Endodermal cell (in vitro differentiated cells): ENCODE measurements at regions not wholly inside any gene's neighbourhood (a gene's known extent, or its start where the extent isn't known, plus 50 kb on each side); places are given as distances from the start of the nearest gene placed in this dataset.

Experiments
- DNase-seq: peaks from one replicate; pipeline ENCODE4 v3.0.0-alpha.2; 2017
- H3K27ac ChIP-seq: 2 replicates; pipeline ENCODE4 v1.5.1; 2013; ENCODE audit warnings: mild to moderate bottlenecking, low read depth, low read length, moderate library complexity
- H3K27me3 ChIP-seq: 2 replicates; pipeline ENCODE4 v1.6.1; 2013; ENCODE audit warnings: mild to moderate bottlenecking, low read length, moderate library complexity; ENCODE audit not compliant: insufficient read depth, control insufficient read depth, poor library complexity, severe bottlenecking
- H3K36me3 ChIP-seq: 2 replicates; pipeline ENCODE4 v1.7.0; 2013; ENCODE audit warnings: mild to moderate bottlenecking, low read length, moderate library complexity; ENCODE audit not compliant: control insufficient read depth, insufficient read depth
- H3K4me1 ChIP-seq: one replicate; pipeline ENCODE4 v1.7.0; 2013; ENCODE audit warnings: low read length; ENCODE audit not compliant: control insufficient read depth, insufficient read depth
- H3K4me3 ChIP-seq: 2 replicates; pipeline ENCODE4 v1.5.1; 2013; ENCODE audit warnings: mild to moderate bottlenecking, low read length, moderate library complexity
- H3K9ac ChIP-seq: 2 replicates; pipeline ENCODE4 v1.6.1; 2013; ENCODE audit warnings: mild to moderate bottlenecking, low read length, moderate library complexity; ENCODE audit not compliant: poor library complexity, severe bottlenecking; ENCODE audit errors: extremely low read depth
- H3K9me3 ChIP-seq: 2 replicates; pipeline ENCODE4 v1.6.1; 2013; ENCODE audit warnings: mild to moderate bottlenecking, low read length, moderate library complexity; ENCODE audit not compliant: control insufficient read depth
- H3K27ac Mint-ChIP-seq: 2 replicates; pipeline ENCODE4 v1.8.0; 2020; ENCODE audit warnings: mixed read lengths
- H3K27me3 Mint-ChIP-seq: 2 replicates; pipeline ENCODE4 v1.8.0; 2021; ENCODE audit warnings: mild to moderate bottlenecking, mixed read lengths; ENCODE audit not compliant: insufficient read depth
- H3K36me3 Mint-ChIP-seq: 2 replicates; pipeline ENCODE4 v1.8.0; 2020; ENCODE audit warnings: low read depth, mixed read lengths
- H3K4me1 Mint-ChIP-seq: 2 replicates; pipeline ENCODE4 v1.8.0; 2020; ENCODE audit warnings: mixed read lengths
- H3K4me3 Mint-ChIP-seq: 2 replicates; pipeline ENCODE4 v1.8.0; 2020; ENCODE audit warnings: mild to moderate bottlenecking, moderate library complexity, mixed read lengths
- H3K9me3 Mint-ChIP-seq: 2 replicates; pipeline ENCODE4 v1.8.0; 2020; ENCODE audit warnings: mild to moderate bottlenecking, mixed read lengths
- WGBS, 2 experiments: methylation state at CpG; one replicate each; pipeline versions ENCODE4 v1.1.5 to v1.1.7; 2013; ENCODE audit warnings: missing lambda C conversion rate in 2 of 2, mixed read lengths in 1 of 2; ENCODE audit not compliant: insufficient coverage in 1 of 2, insufficient read length in 1 of 2; 5-methylcytosine and 5-hydroxymethylcytosine counted together
- TF ChIP-seq, protein P1 (sequence below): fragments of 200-600 bp; sonication (generic); conservative IDR thresholded peaks from 2 replicates; pipeline ENCODE4 v1.5.0; 2021; ENCODE audit warnings: antibody characterized with exemption, mild to moderate bottlenecking

DNA sequence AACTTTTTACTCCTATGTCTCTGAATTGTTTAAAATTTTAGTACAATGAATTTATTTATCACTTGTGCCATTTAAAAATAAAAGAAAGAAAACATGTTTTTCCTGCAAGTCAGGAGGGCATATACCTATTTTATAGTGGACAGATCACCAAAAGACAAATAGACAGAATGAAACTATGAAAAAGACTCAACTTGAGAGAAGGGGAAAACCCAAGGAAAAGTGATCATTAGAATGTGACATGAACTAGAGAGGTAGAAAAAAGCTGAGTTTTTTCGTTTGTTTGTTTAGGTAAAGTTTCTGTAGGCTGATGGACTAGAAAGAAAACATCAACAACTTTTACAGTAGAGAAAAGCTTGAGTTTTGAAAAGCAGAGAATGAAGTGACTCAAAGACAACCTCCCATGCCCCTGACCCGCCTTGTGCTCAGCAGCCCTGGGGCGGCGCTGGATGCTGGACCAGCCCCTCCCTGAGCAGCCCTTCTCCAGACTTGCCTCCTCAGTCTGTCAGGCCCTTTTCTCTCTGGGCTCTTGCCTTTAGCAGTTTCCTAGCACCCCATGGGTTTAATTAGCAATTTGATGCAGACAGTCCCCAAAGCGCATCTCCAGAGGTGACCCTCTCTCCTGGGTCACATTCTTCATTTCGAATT is 95.1 kb upstream of the ARID2 start:
- H3K4me1 Mint-ChIP-seq: peaks cover 18% of the 10 kb centered on the region
- DNase-seq: peak; percentile 59
- Histone ChIP-seq H3K36me3 (no peaks in the 10 kb centered on the region), H3K27ac (no peak overlapping the region), H3K9ac (no peak overlapping the region), H3K9me3 (no peaks in the 10 kb centered on the region), H3K27me3 (peaks cover 26% of the 10 kb centered on the region), H3K4me1 (no peaks in the 10 kb centered on the region), H3K4me3 (no peak overlapping the region)
- H3K36me3 Mint-ChIP-seq: no peaks in the 10 kb centered on the region
- WGBS, 2 experiments: 80 to 82% methylated on average over 6 of the region's 6 CpGs
- TF ChIP-seq, protein P1, sequence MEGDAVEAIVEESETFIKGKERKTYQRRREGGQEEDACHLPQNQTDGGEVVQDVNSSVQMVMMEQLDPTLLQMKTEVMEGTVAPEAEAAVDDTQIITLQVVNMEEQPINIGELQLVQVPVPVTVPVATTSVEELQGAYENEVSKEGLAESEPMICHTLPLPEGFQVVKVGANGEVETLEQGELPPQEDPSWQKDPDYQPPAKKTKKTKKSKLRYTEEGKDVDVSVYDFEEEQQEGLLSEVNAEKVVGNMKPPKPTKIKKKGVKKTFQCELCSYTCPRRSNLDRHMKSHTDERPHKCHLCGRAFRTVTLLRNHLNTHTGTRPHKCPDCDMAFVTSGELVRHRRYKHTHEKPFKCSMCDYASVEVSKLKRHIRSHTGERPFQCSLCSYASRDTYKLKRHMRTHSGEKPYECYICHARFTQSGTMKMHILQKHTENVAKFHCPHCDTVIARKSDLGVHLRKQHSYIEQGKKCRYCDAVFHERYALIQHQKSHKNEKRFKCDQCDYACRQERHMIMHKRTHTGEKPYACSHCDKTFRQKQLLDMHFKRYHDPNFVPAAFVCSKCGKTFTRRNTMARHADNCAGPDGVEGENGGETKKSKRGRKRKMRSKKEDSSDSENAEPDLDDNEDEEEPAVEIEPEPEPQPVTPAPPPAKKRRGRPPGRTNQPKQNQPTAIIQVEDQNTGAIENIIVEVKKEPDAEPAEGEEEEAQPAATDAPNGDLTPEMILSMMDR: no peak
- no peak overlapping the region for H3K4me3 Mint-ChIP-seq
- no peaks in the 10 kb centered on the region for H3K9me3 Mint-ChIP-seq
- H3K27me3 Mint-ChIP-seq: peaks cover 21% of the 10 kb centered on the region
- no peak overlapping the region for H3K27ac Mint-ChIP-seq

DNA sequence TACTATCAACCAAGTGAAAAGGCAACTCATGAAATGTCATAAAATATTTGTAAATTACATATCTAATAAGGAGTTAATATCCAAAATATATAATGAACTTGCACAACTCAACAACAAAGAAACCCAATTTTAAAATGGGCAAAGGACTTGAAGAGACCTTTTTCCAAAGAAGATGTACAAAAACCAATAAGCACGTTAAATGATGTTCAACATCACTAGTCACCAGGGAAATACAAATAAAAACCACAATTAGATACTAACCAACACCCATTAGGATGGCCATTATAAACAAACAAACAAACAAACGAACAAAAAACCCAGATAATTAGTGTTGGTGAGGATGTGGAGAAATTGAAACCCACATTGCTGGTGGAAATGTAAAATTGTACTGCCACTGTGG is 92.3 kb upstream of the ARID2 start:
- WGBS, 2 experiments: 95% methylated on average over 1 of the region's 2 CpGs; no CpG with 5 or more reads in 1 of the 2 experiments
- no peaks in the 10 kb centered on the region for H3K36me3 ChIP-seq
- H3K27me3 Mint-ChIP-seq: peaks cover 21% of the 10 kb centered on the region
- H3K27ac Mint-ChIP-seq: no peak overlapping the region
- no peak overlapping the region for H3K27ac ChIP-seq
- DNase-seq: no peak
- no peak overlapping the region for H3K4me3 Mint-ChIP-seq
- no peaks in the 10 kb centered on the region for H3K9me3 ChIP-seq
- TF ChIP-seq, protein P1: no peak
- peaks cover 18% of the 10 kb centered on the region for H3K27me3 ChIP-seq
- no peak overlapping the region for H3K9ac ChIP-seq
- H3K4me1 Mint-ChIP-seq: peaks cover 18% of the 10 kb centered on the region
- no peak overlapping the region for H3K4me3 ChIP-seq
- H3K4me1 ChIP-seq: no peaks in the 10 kb centered on the region
- peaks cover 3% of the 10 kb centered on the region for H3K9me3 Mint-ChIP-seq
- no peaks in the 10 kb centered on the region for H3K36me3 Mint-ChIP-seq

DNA sequence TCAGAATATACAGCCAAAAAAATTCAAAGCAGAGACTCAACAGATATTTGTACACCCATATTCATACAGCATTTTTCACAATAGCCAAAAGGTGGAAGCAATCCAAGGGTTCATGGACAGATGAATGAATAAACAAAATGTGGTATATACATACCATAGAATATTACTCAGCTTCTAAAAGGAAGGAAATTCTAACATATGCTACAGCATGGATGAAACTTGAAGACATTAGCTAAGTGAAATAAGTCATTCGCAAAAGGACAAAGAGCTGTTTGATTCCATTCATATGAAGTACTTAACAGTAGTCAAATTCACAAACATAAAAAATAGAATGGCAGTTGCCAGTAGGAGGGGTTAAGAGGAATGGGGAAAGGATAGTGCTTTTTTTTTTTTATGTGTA is 91.8 kb upstream of the ARID2 start:
- TF ChIP-seq, protein P1: no peak
- H3K27me3 Mint-ChIP-seq: peaks cover 19% of the 10 kb centered on the region
- Histone ChIP-seq H3K27me3 (peaks cover 22% of the 10 kb centered on the region), H3K4me1 (no peaks in the 10 kb centered on the region), H3K4me3 (no peak overlapping the region), H3K27ac (no peak overlapping the region), H3K36me3 (no peaks in the 10 kb centered on the region), H3K9ac (no peak overlapping the region), H3K9me3 (no peaks in the 10 kb centered on the region)
- peaks cover 17% of the 10 kb centered on the region for H3K4me1 Mint-ChIP-seq
- H3K4me3 Mint-ChIP-seq: no peak overlapping the region
- no peak for DNase-seq
- H3K27ac Mint-ChIP-seq: no peak overlapping the region
- no peaks in the 10 kb centered on the region for H3K36me3 Mint-ChIP-seq
- 100% methylated on average over 1 of the region's 1 CpG; no CpG with 5 or more reads in 1 of the 2 experiments for WGBS, 2 experiments
- peaks cover 3% of the 10 kb centered on the region for H3K9me3 Mint-ChIP-seq
